Endothelial cell of umbilical vein (primary cell): ENCODE measurements at regions not wholly inside any gene's neighbourhood (a gene's known extent, or its start where the extent isn't known, plus 50 kb on each side); places are given as distances from the start of the nearest gene placed in this dataset.

ENCODE experiments used
- BruUV-seq: library from RNA; stranded (reverse); fragments of 400-500 nt; replicated peaks from 2 replicates; lab custom pipeline; 2021; lab: Mats Ljungman, UMichigan
- CTCF ChIA-PET: fragments of 300-600, 350-600 bp; sonication (Branson Sonifier 250); formaldehyde crosslinking; loops from one replicate; lab custom pipeline; 2021; ENCODE audit warnings: antibody characterized with exemption, inconsistent platforms; lab: Charles Lee
- POLR2A ChIA-PET: fragments of 300-600, 350-600 bp; sonication (Branson Sonifier 250); formaldehyde crosslinking; loops from one replicate; lab custom pipeline; 2021; ENCODE audit warnings: antibody characterized with exemption, inconsistent platforms; lab: Charles Lee
- DNase-seq: peaks from one replicate; pipeline ENCODE4 v3.0.0-alpha.2; 2011; ENCODE audit warnings: low read depth, low spot score
- FAIRE-seq: peaks from 2 replicates; lab custom pipeline; 2011; peaks lifted over from hg19 to GRCh38; lab: Jason Lieb, UNC
- H2AFZ ChIP-seq: 2 replicates; pipeline ENCODE4 v1.6.0; 2012; ENCODE audit warnings: low read depth, low read length, control low read depth, inconsistent platforms
- H3K27ac ChIP-seq: 2 replicates; pipeline ENCODE4 v1.5.1; 2011; ENCODE audit warnings: low read depth, mild to moderate bottlenecking, control low read depth, low read length, moderate library complexity; ENCODE audit not compliant: insufficient read depth
- H3K27me3 ChIP-seq, 2 experiments: 2 replicates each; pipeline versions ENCODE4 v1.6.0 to v1.6.1; 2011; ENCODE audit warnings: low read length in 2 of 2, mixed read lengths in 1 of 2; ENCODE audit not compliant: control insufficient read depth in 2 of 2, insufficient read depth in 2 of 2
- H3K36me3 ChIP-seq, 2 experiments: 2 replicates in 1 of 2; 3 replicates in 1 of 2; pipeline ENCODE4 v1.5.1; 2011; ENCODE audit warnings: low read length in 2 of 2, mild to moderate bottlenecking in 1 of 2, moderate library complexity in 1 of 2; ENCODE audit not compliant: control insufficient read depth in 2 of 2, insufficient read depth in 2 of 2; ENCODE audit errors: extremely low read depth in 1 of 2
- H3K4me1 ChIP-seq: 3 replicates; pipeline ENCODE4 v1.5.1; 2011; ENCODE audit warnings: mild to moderate bottlenecking, low read length; ENCODE audit not compliant: control insufficient read depth, insufficient read depth; ENCODE audit errors: extremely low read depth
- H3K4me2 ChIP-seq: 2 replicates; pipeline ENCODE4 v1.6.1; 2011; ENCODE audit warnings: low read length, control low read depth, mixed read lengths; ENCODE audit not compliant: insufficient read depth
- H3K4me3 ChIP-seq, 3 experiments: fragments of 200-600 bp in 1 of 3; sonication (generic), shearing (Covaris generic) in 1 of 3; replicated peaks in 1 of 3; 2 replicates each; pipeline ENCODE4 v1.5.1; 2011 to 2016; ENCODE audit warnings: control low read depth in 3 of 3, low read length in 3 of 3, mild to moderate bottlenecking in 2 of 3, inconsistent platforms in 1 of 3, low read depth in 1 of 3, moderate library complexity in 1 of 3; ENCODE audit not compliant: insufficient read depth in 1 of 3
- H3K79me2 ChIP-seq: 2 replicates; pipeline ENCODE4 v1.6.0; 2012; ENCODE audit warnings: low read length, inconsistent platforms; ENCODE audit not compliant: control insufficient read depth, insufficient read depth
- H3K9ac ChIP-seq: replicated peaks from 2 replicates; pipeline ENCODE3; 2011; ENCODE audit warnings: low read length, control low read depth; ENCODE audit not compliant: insufficient read depth; ENCODE audit errors: extremely low read depth
- H3K9me1 ChIP-seq: replicated peaks from 3 replicates; pipeline ENCODE4 v1.6.0; 2011; ENCODE audit warnings: mild to moderate bottlenecking, low read length; ENCODE audit not compliant: control insufficient read depth, insufficient read depth; ENCODE audit errors: extremely low read depth
- H3K9me3 ChIP-seq: replicated peaks from 2 replicates; pipeline ENCODE4 v1.5.1; 2012; ENCODE audit warnings: low read length, inconsistent platforms; ENCODE audit not compliant: control insufficient read depth, insufficient read depth
- H4K20me1 ChIP-seq: replicated peaks from 2 replicates; pipeline ENCODE3; 2011; ENCODE audit warnings: mild to moderate bottlenecking, low read length; ENCODE audit not compliant: control insufficient read depth, insufficient read depth; ENCODE audit errors: extremely low read depth
- CTCF ChIP-seq, 2 donors: IDR thresholded peaks; 1 replicate in 1 of 2; 2 replicates in 1 of 2; pipeline ENCODE4 v1.5.1; 2011; ENCODE audit warnings: low read length in 2 of 2, mild to moderate bottlenecking in 2 of 2, moderate library complexity in 2 of 2, control low read depth in 1 of 2, inconsistent platforms in 1 of 2, low read depth in 1 of 2; ENCODE audit not compliant: insufficient read depth in 1 of 2; ENCODE audit errors: extremely low read depth in 1 of 2
- EZH2 ChIP-seq: IDR thresholded peaks from 2 replicates; pipeline ENCODE4 v1.6.1; 2012; ENCODE audit warnings: borderline replicate concordance, low read depth, mild to moderate bottlenecking, moderate library complexity, low read length, inconsistent platforms; ENCODE audit not compliant: severe bottlenecking
- FOS ChIP-seq: IDR thresholded peaks from 2 replicates; pipeline ENCODE4 v1.6.1; 2011; ENCODE audit warnings: mild to moderate bottlenecking, low read length, moderate library complexity, borderline replicate concordance; ENCODE audit not compliant: insufficient read depth
- GATA2 ChIP-seq: IDR thresholded peaks from 2 replicates; pipeline ENCODE4 v1.7.0; 2011; ENCODE audit warnings: low read depth, mild to moderate bottlenecking, moderate library complexity, mixed read lengths, low read length; ENCODE audit not compliant: insufficient read length, insufficient read depth
- JUN ChIP-seq: IDR thresholded peaks from 2 replicates; pipeline ENCODE4 v1.6.1; 2011; ENCODE audit warnings: borderline replicate concordance, low read depth; ENCODE audit not compliant: insufficient read length, insufficient read depth
- MAX ChIP-seq: IDR thresholded peaks from 2 replicates; pipeline ENCODE4 v1.6.1; 2011; ENCODE audit not compliant: insufficient read depth, insufficient read length
- MYC ChIP-seq: IDR thresholded peaks from one replicate; pipeline ENCODE4 v1.6.1; 2011; ENCODE audit warnings: mild to moderate bottlenecking, low read depth, low read length
- POLR2A ChIP-seq: IDR thresholded peaks from 2 replicates; pipeline ENCODE4 v1.6.1; 2012; ENCODE audit warnings: low read depth, mild to moderate bottlenecking, control low read depth, low read length
- POLR2AphosphoS5 ChIP-seq: IDR thresholded peaks from 2 replicates; pipeline ENCODE4 v1.6.1; 2012; ENCODE audit warnings: low read depth, mild to moderate bottlenecking, control low read depth, low read length, moderate library complexity; ENCODE audit not compliant: insufficient read depth
- dilution Hi-C: fragments of 300-500 bp; cut with MboI; formaldehyde crosslinking; loops from one replicate; pipeline ENCODE4 v1.15.0; 2019; ENCODE audit warnings: low sequenced_read_pairs; ENCODE audit not compliant: extremely low pct_ligation_motif_present
- intact Hi-C: fragments of 100-400 bp; cut with micrococcal nuclease; formaldehyde crosslinking; loops from one replicate; pipeline ENCODE4 v1.10.0; 2022

- Histone ChIP-seq H3K36me3 (no peaks in the 10 kb centered on the region), H3K79me2 (no peaks in the 10 kb centered on the region), H3K9me1 (no peaks in the 10 kb centered on the region), H3K9me3 (peaks cover 6% of the 10 kb centered on the region), H2AFZ (no peak overlapping the region), H3K4me1 (no peaks in the 10 kb centered on the region), H3K27ac (no peak overlapping the region), H3K4me3 (no peak overlapping the region), H3K9ac (no peak overlapping the region), H3K4me2 (no peak overlapping the region), H4K20me1 (no peaks in the 10 kb centered on the region), H3K27me3 (no peaks in the 10 kb centered on the region)
- ChIA-PET CTCF (no interaction called here), POLR2A (no interaction called here)
- no peak for FAIRE-seq
- no TSS peak for BruUV-seq
- TF ChIP-seq CTCF (IDR thresholded peaks at IDR 0.05; ENCODE audit: extremely low read depth in 1 of 2, insufficient read depth in 1 of 2, low read depth in 1 of 2, low read length in 2 of 2) (no peak), POLR2A (no peak), EZH2 (no peak), FOS (no peak), MAX (no peak), GATA2 (no peak), MYC (no peak), POLR2AphosphoS5 (no peak), JUN (no peak)
- intact Hi-C loops, result no loop called here
- dilution Hi-C loops, result no loop called here
- no peak for DNase-seq
Measured at GRCh38 chr22:49160261-49161001, 667.2 kb downstream of the BRD1 start.
